SK-N-SH (cell line): ENCODE measurements at regions not wholly inside any gene's neighbourhood (a gene's known extent, or its start where the extent isn't known, plus 50 kb on each side); places are given as distances from the start of the nearest gene placed in this dataset.
A peak's percentile ranks its signal among the peaks of the same experiment; 100 is the strongest.

Experiments
- CTCF ChIA-PET: fragments of 300-600, 350-600 bp; formaldehyde crosslinking; extraction: SDS; loops from one replicate; lab custom pipeline; 2021; lab: Yijun Ruan, JAX
- POLR2A ChIA-PET: fragments of 350-600 bp; sonication (Branson Sonifier 250); formaldehyde crosslinking; extraction: SDS; loops from one replicate; lab custom pipeline; 2020; ENCODE audit warnings: antibody characterized with exemption, inconsistent platforms; lab: Yijun Ruan, JAX
- DNase-seq: peaks from one replicate; pipeline ENCODE4 v3.0.0; 2012
- H2AFZ ChIP-seq: fragments of 200-600 bp; sonication (generic); 2 replicates; pipeline ENCODE4 v1.8.1; 2016; ENCODE audit warnings: antibody characterized with exemption, mild to moderate bottlenecking, low read depth
- H3F3A ChIP-seq: fragments of 200-600 bp; sonication (generic); replicated peaks from 2 replicates; pipeline ENCODE3; 2016; ENCODE audit warnings: antibody characterized with exemption, mild to moderate bottlenecking; ENCODE audit not compliant: insufficient read depth
- H3K27ac ChIP-seq, 2 experiments: fragments of 200-500 bp in 1 of 2; fragments of 200-600 bp in 1 of 2; sonication (Bioruptor generic) in 1 of 2; sonication (generic), shearing (Covaris generic) in 1 of 2; 2 replicates each; pipeline versions ENCODE4 v1.5.1 to v1.6.1; 2014 to 2016; ENCODE audit warnings: low read depth in 2 of 2, inconsistent platforms in 1 of 2, low read length in 1 of 2, mild to moderate bottlenecking in 1 of 2, mixed read lengths in 1 of 2
- H3K27me3 ChIP-seq: fragments of 200-600 bp; sonication (generic), shearing (Covaris generic); 2 replicates; pipeline ENCODE4 v1.6.1; 2016; ENCODE audit warnings: mixed run types; ENCODE audit not compliant: insufficient read depth
- H3K36me3 ChIP-seq, 2 experiments: fragments of 200-500 bp in 1 of 2; fragments of 200-600 bp in 1 of 2; sonication (Bioruptor generic) in 1 of 2; sonication (generic) in 1 of 2; replicated peaks in 1 of 2; 2 replicates each; pipeline versions ENCODE3 to v1.5.1; 2014 to 2016; ENCODE audit warnings: low read length in 1 of 2, mild to moderate bottlenecking in 1 of 2; ENCODE audit not compliant: insufficient read depth in 2 of 2, control insufficient read depth in 1 of 2
- H3K4me1 ChIP-seq, 2 experiments: fragments of 200-500 bp in 1 of 2; fragments of 200-600 bp in 1 of 2; sonication (Bioruptor generic) in 1 of 2; sonication (generic), shearing (Covaris generic) in 1 of 2; 2 replicates each; pipeline versions ENCODE4 v1.5.1 to v1.6.1; 2014 to 2016; ENCODE audit warnings: low read depth in 1 of 2, low read length in 1 of 2, mixed run types in 1 of 2; ENCODE audit not compliant: insufficient read depth in 2 of 2, control insufficient read depth in 1 of 2
- H3K4me2 ChIP-seq: fragments of 200-600 bp; sonication (generic), shearing (Covaris generic); 2 replicates; pipeline ENCODE4 v1.6.1; 2017; ENCODE audit warnings: mixed run types
- H3K4me3 ChIP-seq, 2 experiments: fragments of 200-500 bp in 1 of 2; fragments of 200-600 bp in 1 of 2; sonication (Bioruptor generic) in 1 of 2; sonication (generic), shearing (Covaris generic) in 1 of 2; 2 replicates each; pipeline versions ENCODE4 v1.5.1 to v1.8.1; 2014 to 2016; ENCODE audit warnings: low read depth in 2 of 2, inconsistent platforms in 1 of 2, low read length in 1 of 2, mild to moderate bottlenecking in 1 of 2, mixed read lengths in 1 of 2, moderate library complexity in 1 of 2
- H3K79me2 ChIP-seq: fragments of 200-600 bp; sonication (generic); 2 replicates; pipeline ENCODE4 v1.8.1; 2017; ENCODE audit warnings: mild to moderate bottlenecking; ENCODE audit not compliant: insufficient read depth
- H3K9ac ChIP-seq: fragments of 200-600 bp; sonication (generic); 2 replicates; pipeline ENCODE4 v1.6.1; 2017; ENCODE audit warnings: mixed run types
- H3K9me2 ChIP-seq: fragments of 200-600 bp; sonication (generic); 2 replicates; pipeline ENCODE4 v1.6.1; 2017; ENCODE audit warnings: mixed run types
- H3K9me3 ChIP-seq: fragments of 200-600 bp; sonication (generic); 2 replicates; pipeline ENCODE4 v1.6.1; 2017; ENCODE audit warnings: mixed run types, mild to moderate bottlenecking, moderate library complexity
- H4K20me1 ChIP-seq: fragments of 200-600 bp; sonication (generic); 2 replicates; pipeline ENCODE4 v1.6.1; 2017; ENCODE audit warnings: mild to moderate bottlenecking, mixed run types; ENCODE audit not compliant: insufficient read depth
- CHD2 ChIP-seq: fragments of 150-350 bp; IDR thresholded peaks from 2 replicates; pipeline ENCODE4 v1.6.1; 2018; ENCODE audit warnings: low read length; ENCODE audit not compliant: partially characterized antibody
- ELF1 ChIP-seq: IDR thresholded peaks from 2 replicates; pipeline ENCODE4 v1.4.0; 2012
- EP300 ChIP-seq, 2 experiments: IDR thresholded peaks; 2 replicates each; pipeline versions ENCODE4 v1.4.0 to v1.6.1; 2012; ENCODE audit warnings: borderline replicate concordance in 1 of 2, low read depth in 1 of 2, low read length in 1 of 2
- EZH2phosphoT487 ChIP-seq: fragments of 200-600 bp; sonication (generic); IDR thresholded peaks from 2 replicates; pipeline ENCODE4 v1.6.1; 2017; ENCODE audit warnings: low read depth, mixed run types, mild to moderate bottlenecking, antibody characterized with exemption, moderate library complexity, borderline replicate concordance
- FOSL2 ChIP-seq: IDR thresholded peaks from 2 replicates; pipeline ENCODE4 v1.4.0; 2012; ENCODE audit warnings: low read depth, mild to moderate bottlenecking, moderate library complexity, borderline replicate concordance
- GABPA ChIP-seq: IDR thresholded peaks from 2 replicates; pipeline ENCODE4 v1.4.0; 2012; ENCODE audit warnings: low read depth, mild to moderate bottlenecking
- GATA2 ChIP-seq: sonication (generic); formaldehyde crosslinking; IDR thresholded peaks from 2 replicates; pipeline ENCODE4 v1.5.0; 2020; ENCODE audit warnings: mild to moderate bottlenecking, missing genetic modification reagents
- JUND ChIP-seq: IDR thresholded peaks from 2 replicates; pipeline ENCODE4 v1.4.0; 2012
- MEF2A ChIP-seq: IDR thresholded peaks from 2 replicates; pipeline ENCODE4 v1.4.0; 2012; ENCODE audit warnings: low read depth, borderline replicate concordance
- MXI1 ChIP-seq: IDR thresholded peaks from 2 replicates; pipeline ENCODE4 v1.6.1; 2012; ENCODE audit warnings: mild to moderate bottlenecking, low read depth, low read length, improper control_type of control experiment
- RAD21 ChIP-seq: IDR thresholded peaks from 2 replicates; pipeline ENCODE4 v1.6.1; 2012; ENCODE audit warnings: mild to moderate bottlenecking, low read length
- RXRA ChIP-seq: IDR thresholded peaks from 2 replicates; pipeline ENCODE4 v1.4.0; 2012; ENCODE audit warnings: low read depth, mild to moderate bottlenecking, borderline replicate concordance
- SIN3A ChIP-seq: IDR thresholded peaks from 2 replicates; pipeline ENCODE4 v1.6.1; 2012; ENCODE audit warnings: low read depth, mild to moderate bottlenecking, low read length, moderate library complexity, borderline replicate concordance
- SMC3 ChIP-seq: IDR thresholded peaks from 2 replicates; pipeline ENCODE4 v1.6.1; 2012; ENCODE audit warnings: low read depth, low read length, improper control_type of control experiment
- TAF1 ChIP-seq: IDR thresholded peaks from 2 replicates; pipeline ENCODE4 v1.6.1; 2012; ENCODE audit warnings: low read depth, mild to moderate bottlenecking, low read length, moderate library complexity, borderline replicate concordance
- TCF12 ChIP-seq: IDR thresholded peaks from 2 replicates; pipeline ENCODE4 v1.4.0; 2012
- TEAD4 ChIP-seq: IDR thresholded peaks from 2 replicates; pipeline ENCODE4 v1.4.0; 2012; ENCODE audit warnings: mild to moderate bottlenecking, borderline replicate concordance; ENCODE audit not compliant: insufficient read depth
- YY1 ChIP-seq: IDR thresholded peaks from 2 replicates; pipeline ENCODE4 v1.4.0; 2012; ENCODE audit warnings: low read depth, mild to moderate bottlenecking
- WGBS: methylation state at CpG from one replicate; pipeline ENCODE4 v1.1.6; 2017; ENCODE audit warnings: low lambda C conversion rate; 5-methylcytosine and 5-hydroxymethylcytosine counted together
- TF ChIP-seq, protein P1 (sequence below): fragments of 150-350 bp; IDR thresholded peaks from 2 replicates; pipeline ENCODE4 v1.6.1; 2016; ENCODE audit warnings: mild to moderate bottlenecking, low read depth, low read length
- TF ChIP-seq, protein P2 (sequence below): IDR thresholded peaks from 2 replicates; pipeline ENCODE4 v1.4.0; 2012; ENCODE audit warnings: low read depth, borderline replicate concordance
- TF ChIP-seq, protein P3 (sequence below): IDR thresholded peaks from 2 replicates; pipeline ENCODE4 v1.6.1; 2012; ENCODE audit warnings: mild to moderate bottlenecking, low read depth, low read length, moderate library complexity
- TF ChIP-seq, protein P4 (sequence below): IDR thresholded peaks from 2 replicates; pipeline ENCODE4; 2012

DNA sequence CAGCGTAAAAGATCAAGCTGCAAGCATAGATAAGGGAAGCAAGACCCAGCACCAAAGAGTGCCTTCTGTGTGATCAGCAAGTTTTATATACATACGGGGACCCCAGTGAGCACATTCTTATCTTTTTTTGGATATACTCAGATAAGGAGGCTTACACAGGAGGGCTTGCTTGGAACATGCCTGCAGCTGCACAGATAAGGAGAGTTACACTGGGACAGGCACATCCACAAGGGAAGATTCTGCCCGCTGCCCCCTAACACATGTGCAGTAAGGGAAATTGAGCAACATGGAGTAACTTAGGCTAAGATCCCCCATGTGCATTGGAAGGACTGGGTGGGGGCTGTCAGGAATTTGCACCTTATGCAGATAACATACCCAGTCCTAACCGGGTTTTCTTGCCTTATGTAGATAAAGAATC is 1334.8 kb downstream of the MRPL39 start:
- Histone ChIP-seq H3K27me3 (no peaks in the 10 kb centered on the region), H3F3A (no peaks in the 10 kb centered on the region), H3K79me2 (no peaks in the 10 kb centered on the region), H3K27ac (no peak overlapping the region), H3K36me3 (no peaks in the 10 kb centered on the region), H2AFZ (no peak overlapping the region), H3K9ac (no peak overlapping the region), H3K4me2 (no peak overlapping the region), H4K20me1 (no peaks in the 10 kb centered on the region), H3K4me3 (no peak overlapping the region), H3K4me1 (peaks cover 0 to 3% of the 10 kb centered on the region in 2 experiments; a peak in 2 of 4 replicates), H3K9me2 (no peaks in the 10 kb centered on the region), H3K9me3 (no peaks in the 10 kb centered on the region)
- no peak for DNase-seq
- POLR2A ChIA-PET = no interaction called here
- CTCF ChIA-PET = no interaction called here
- 76% methylated on average over 4 of the region's 4 CpGs for WGBS
- TF ChIP-seq ELF1 (no peak), GATA2 (CRISPR knock-in tag) (peak; percentile 35; the same call in 1 of the 2 replicates)

DNA sequence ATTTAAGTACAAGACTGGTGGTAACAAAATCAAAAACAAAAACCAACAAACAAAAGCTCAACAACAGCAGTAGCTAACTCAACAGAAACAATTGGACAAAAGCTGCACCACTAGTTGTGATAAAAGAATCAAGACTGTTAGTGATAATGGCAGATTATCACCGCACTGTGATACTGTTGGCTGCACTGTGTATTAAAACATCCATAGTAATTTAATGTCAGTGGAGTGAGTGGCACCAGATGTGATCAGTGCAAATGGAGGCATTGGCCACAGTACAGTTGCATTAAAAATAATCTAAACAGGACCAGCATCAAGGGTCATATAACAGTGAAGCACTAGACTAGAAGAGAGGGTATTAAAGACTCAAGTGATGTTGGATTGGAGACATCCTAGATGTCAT is 1341.3 kb downstream of the MRPL39 start:
- no peak overlapping the region for H3K9ac ChIP-seq
- H3K9me3 ChIP-seq = no peaks in the 10 kb centered on the region
- peak; percentile 26 for DNase-seq
- H3K27ac ChIP-seq = peak overlapping the region in 1 of 2 experiments; percentile 73; a peak in 2 of 4 replicates
- no peaks in the 10 kb centered on the region for H3K79me2 ChIP-seq
- H3K36me3 ChIP-seq = no peaks in the 10 kb centered on the region
- H3K27me3 ChIP-seq = no peaks in the 10 kb centered on the region
- no peak overlapping the region for H3K4me3 ChIP-seq
- H4K20me1 ChIP-seq = no peaks in the 10 kb centered on the region
- H3F3A ChIP-seq = no peaks in the 10 kb centered on the region
- H2AFZ ChIP-seq = 0 out of 2 replicates have a peak overlapping the region, but pooled peaks have one; percentile 27
- H3K4me1 ChIP-seq = peaks cover 0 to 2% of the 10 kb centered on the region in 2 experiments; a peak in 1 of 4 replicates
- CTCF ChIA-PET = no interaction called here
- 35% methylated on average over 1 of the region's 1 CpG for WGBS
- POLR2A ChIA-PET = no interaction called here
- H3K9me2 ChIP-seq = no peaks in the 10 kb centered on the region
- H3K4me2 ChIP-seq = no peak overlapping the region
- TF ChIP-seq SIN3A = no peak
- no peak for TF ChIP-seq GABPA
- peak; percentile 19; the same call in 1 of the 2 replicates for TF ChIP-seq RAD21
- no peak for TF ChIP-seq JUND
- no peak for TF ChIP-seq YY1
- TF ChIP-seq FOSL2 = no peak
- peak in 1 of 2 experiments; percentile 69; a peak in 2 of 4 replicates for TF ChIP-seq EP300 (IDR thresholded peaks at IDR 0.05; ENCODE audit: borderline replicate concordance in 1 of 2, low read depth in 1 of 2, low read length in 1 of 2)
- TF ChIP-seq MEF2A = no peak
- no peak for TF ChIP-seq TCF12
- no peak for TF ChIP-seq RXRA
- TF ChIP-seq CHD2 = peak; percentile 52
- TF ChIP-seq MXI1 = no peak
- TF ChIP-seq, protein P1, sequence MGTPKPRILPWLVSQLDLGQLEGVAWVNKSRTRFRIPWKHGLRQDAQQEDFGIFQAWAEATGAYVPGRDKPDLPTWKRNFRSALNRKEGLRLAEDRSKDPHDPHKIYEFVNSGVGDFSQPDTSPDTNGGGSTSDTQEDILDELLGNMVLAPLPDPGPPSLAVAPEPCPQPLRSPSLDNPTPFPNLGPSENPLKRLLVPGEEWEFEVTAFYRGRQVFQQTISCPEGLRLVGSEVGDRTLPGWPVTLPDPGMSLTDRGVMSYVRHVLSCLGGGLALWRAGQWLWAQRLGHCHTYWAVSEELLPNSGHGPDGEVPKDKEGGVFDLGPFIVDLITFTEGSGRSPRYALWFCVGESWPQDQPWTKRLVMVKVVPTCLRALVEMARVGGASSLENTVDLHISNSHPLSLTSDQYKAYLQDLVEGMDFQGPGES = no peak
- TF ChIP-seq, protein P2, sequence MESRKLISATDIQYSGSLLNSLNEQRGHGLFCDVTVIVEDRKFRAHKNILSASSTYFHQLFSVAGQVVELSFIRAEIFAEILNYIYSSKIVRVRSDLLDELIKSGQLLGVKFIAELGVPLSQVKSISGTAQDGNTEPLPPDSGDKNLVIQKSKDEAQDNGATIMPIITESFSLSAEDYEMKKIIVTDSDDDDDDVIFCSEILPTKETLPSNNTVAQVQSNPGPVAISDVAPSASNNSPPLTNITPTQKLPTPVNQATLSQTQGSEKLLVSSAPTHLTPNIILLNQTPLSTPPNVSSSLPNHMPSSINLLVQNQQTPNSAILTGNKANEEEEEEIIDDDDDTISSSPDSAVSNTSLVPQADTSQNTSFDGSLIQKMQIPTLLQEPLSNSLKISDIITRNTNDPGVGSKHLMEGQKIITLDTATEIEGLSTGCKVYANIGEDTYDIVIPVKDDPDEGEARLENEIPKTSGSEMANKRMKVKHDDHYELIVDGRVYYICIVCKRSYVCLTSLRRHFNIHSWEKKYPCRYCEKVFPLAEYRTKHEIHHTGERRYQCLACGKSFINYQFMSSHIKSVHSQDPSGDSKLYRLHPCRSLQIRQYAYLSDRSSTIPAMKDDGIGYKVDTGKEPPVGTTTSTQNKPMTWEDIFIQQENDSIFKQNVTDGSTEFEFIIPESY = no peak
- TF ChIP-seq, protein P3, sequence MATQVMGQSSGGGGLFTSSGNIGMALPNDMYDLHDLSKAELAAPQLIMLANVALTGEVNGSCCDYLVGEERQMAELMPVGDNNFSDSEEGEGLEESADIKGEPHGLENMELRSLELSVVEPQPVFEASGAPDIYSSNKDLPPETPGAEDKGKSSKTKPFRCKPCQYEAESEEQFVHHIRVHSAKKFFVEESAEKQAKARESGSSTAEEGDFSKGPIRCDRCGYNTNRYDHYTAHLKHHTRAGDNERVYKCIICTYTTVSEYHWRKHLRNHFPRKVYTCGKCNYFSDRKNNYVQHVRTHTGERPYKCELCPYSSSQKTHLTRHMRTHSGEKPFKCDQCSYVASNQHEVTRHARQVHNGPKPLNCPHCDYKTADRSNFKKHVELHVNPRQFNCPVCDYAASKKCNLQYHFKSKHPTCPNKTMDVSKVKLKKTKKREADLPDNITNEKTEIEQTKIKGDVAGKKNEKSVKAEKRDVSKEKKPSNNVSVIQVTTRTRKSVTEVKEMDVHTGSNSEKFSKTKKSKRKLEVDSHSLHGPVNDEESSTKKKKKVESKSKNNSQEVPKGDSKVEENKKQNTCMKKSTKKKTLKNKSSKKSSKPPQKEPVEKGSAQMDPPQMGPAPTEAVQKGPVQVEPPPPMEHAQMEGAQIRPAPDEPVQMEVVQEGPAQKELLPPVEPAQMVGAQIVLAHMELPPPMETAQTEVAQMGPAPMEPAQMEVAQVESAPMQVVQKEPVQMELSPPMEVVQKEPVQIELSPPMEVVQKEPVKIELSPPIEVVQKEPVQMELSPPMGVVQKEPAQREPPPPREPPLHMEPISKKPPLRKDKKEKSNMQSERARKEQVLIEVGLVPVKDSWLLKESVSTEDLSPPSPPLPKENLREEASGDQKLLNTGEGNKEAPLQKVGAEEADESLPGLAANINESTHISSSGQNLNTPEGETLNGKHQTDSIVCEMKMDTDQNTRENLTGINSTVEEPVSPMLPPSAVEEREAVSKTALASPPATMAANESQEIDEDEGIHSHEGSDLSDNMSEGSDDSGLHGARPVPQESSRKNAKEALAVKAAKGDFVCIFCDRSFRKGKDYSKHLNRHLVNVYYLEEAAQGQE = no peak
- no peak for TF ChIP-seq EZH2phosphoT487
- peak; percentile 83 for TF ChIP-seq GATA2 (CRISPR knock-in tag)
- no peak for TF ChIP-seq TEAD4
- TF ChIP-seq, protein P4, sequence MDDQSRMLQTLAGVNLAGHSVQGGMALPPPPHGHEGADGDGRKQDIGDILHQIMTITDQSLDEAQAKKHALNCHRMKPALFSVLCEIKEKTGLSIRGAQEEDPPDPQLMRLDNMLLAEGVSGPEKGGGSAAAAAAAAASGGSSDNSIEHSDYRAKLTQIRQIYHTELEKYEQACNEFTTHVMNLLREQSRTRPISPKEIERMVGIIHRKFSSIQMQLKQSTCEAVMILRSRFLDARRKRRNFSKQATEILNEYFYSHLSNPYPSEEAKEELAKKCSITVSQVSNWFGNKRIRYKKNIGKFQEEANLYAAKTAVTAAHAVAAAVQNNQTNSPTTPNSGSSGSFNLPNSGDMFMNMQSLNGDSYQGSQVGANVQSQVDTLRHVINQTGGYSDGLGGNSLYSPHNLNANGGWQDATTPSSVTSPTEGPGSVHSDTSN = no peak
- no peak for TF ChIP-seq SMC3
- no peak for TF ChIP-seq TAF1
